ENCODE measurements at regions not wholly inside any gene's neighbourhood (a gene's known extent, or its start where the extent isn't known, plus 50 kb on each side); places are given as distances from the start of the nearest gene placed in this dataset.
"Not testable (repeated sequence)": the region's sequence is repeated elsewhere in the genome, so short reads cannot be mapped to it uniquely, and the experiment has no call there.

DNA sequence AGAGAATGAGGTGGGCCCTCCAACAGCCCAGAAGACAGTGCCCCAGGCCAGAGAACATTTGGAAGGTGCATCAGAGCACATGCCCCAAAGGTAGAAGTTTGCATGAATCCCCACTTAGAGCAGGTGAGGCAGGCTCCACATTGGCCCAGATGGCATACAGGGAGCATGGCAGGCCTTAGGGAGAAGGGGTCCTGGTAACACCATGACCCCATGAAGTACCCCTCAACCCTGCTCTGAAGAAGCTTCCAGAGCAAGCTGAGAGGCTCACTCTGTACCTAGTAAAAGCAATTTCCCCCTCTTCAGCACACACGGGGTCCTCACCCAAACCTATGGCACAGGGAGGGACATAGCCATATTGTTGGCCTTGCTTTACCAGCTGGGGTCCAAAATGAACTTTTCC lies 162.6 kb downstream of the BUB3 start:
- no peak for DNase-seq (ENCODE audit: low spot score)

DNA sequence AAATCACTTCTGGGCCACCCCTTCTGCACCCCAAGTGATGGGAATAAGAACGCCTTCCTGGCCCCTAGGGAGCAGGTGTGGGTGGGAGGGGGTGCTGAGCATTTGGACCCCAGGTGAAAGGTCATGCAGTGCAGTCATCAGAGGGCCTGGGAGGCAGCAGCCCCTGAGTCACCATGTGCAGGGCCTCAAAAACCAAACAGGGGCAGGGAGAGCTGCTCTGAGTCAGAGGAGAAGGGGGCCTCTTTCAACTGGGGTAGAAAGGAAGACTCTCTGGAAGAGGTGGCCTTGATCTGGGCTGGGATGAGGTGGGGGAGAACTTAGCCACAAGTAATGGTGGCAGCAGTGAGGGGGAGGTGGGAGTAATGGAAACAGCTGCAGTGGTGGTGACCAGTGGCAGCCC lies 164.3 kb downstream of the BUB3 start:
- DNase-seq (ENCODE audit: low spot score), result no peak

DNA sequence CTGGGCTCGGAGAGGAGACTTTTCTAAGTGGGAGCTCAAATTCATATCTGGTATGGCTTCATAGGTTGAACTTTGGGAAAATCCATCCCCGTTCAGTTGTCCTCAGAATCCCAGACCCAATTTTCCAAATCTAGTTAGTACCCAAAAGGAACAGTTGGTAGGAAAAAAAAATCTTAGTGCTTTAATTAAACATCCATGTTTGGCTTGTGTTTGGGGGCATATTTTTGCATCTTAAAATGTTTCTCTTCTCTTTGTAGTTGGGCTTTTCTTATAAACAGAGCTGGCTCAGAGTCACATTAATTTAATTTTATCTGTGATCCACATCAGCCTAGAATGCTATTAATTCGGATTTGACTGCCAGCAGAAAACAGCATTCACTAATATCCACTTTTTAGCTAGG lies 165.9 kb downstream of the BUB3 start:
- no peak for DNase-seq (ENCODE audit: low spot score)

DNA sequence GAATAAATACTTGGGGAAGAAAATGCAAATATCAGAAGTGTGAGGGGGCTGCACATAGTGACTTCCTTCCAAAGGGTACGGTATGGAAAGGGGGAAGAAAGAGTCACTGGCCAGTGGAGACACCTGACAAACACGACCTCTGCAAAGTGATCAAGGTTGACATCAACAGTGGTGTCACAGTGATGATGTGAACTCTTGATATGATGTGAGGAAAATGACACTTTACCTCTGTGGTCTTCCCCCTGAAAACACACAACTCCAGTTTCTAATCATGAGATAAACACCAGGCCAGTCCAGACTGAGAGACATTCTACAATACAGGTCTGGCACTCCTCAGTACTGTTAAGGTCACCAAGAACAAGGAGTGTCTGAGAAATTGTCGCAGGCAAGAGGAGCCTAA lies 169.7 kb downstream of the BUB3 start:
- no peak for DNase-seq (ENCODE audit: low spot score)

DNA sequence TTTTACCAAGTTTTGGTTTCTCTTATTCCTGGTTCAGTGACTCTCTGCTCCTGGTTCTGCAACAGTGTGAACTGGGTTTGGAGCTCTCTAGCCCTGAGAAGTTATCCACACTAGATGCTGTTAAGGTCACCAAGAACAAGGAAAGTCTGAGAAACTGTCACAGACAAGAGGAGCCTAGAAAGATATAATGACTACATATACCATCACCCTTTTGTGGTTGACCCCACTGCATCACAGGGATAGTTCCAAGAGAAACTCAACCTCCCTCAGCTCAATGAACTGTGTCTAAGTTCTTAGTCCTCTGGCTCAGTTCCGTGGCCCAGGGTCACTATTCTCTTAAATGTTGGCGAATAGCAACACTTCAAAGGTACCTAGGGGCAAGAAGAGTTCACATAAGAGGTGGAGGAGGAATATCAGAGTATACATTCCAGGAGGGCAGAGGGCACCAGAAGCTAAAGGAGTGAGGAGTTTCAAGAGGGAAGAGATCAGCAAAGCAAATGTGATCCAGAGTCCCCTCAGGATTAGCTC lies 171.5 kb downstream of the BUB3 start:
- DNase-seq (ENCODE audit: low spot score), result no peak

DNA sequence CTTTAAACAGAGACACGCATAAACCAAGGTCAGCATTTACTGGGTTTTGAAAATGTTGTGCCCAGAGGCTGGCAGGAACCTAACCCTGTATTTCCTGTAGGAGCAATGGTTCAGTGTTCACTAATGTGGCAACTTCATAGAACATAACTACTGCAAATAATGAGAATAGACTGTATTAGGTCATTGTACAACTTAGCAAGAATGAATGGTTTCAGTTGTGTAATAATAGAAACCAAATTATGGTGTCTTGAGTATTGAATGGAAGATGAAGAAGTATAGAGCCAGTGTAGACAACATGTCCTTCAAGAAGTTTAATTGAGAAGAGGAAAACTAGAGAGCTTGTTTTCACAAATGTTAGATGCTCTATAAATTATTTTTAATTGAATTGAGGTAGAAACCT lies 172.5 kb downstream of the BUB3 start:
- no peak for DNase-seq (ENCODE audit: low spot score)

DNA sequence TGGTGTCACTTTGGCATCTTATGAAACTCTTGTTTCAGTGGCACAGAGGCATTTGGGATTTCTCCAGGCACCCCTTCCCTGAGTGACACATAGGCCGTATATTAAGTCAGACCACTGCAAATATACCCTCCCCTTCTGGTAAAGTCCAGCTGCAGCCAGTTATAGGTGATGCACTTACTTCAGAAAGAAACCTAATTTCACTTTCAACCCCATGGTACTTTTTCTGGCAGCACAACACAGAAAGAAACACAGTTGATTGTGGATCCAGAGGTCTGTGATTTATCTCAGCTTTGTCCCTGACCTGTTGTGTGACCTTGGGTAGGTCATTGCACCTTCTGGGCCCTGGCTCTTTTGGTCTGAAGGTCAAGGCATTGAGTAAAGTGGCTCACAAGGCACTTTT lies 173.2 kb downstream of the BUB3 start:
- no peak for DNase-seq (ENCODE audit: low spot score)

DNA sequence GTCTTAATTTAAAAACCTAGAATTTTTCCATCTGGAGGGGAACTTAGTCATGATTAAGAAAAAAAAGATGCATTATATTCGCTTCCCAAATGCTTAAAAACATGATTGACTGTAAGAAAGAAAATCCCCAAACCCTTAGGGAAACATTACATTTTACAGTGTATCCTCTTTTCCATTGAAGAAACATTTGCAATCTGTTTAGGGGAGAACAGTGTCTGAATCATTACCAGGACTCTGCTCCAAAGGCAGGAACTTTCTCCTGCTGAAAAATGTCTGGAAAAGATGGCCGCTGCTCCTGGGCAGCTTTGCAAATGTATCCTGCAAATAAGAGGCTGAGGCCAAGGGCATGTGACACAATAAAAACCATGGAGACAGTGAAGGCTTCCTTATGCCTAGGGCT lies 173.7 kb downstream of the BUB3 start:
- no peak for DNase-seq (ENCODE audit: low spot score)

DNA sequence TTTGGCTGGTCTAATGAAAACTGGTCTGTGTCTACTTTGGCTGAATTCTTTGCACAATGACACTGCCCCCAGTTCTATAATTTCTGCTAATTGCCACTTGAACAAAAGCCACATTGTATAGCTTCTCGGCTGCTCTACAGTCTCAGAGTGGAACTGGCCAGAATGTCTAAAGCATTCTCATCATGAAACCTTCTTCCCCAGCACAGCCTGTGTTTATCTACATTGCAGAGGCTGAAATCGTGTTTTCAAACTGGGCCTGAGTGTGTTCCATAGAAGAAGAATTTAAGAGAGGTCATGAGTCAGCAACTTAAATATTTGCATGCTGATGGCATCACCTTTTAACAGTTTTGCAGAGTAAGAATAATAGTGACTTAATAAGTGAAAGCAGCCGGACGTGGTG lies 177.2 kb downstream of the BUB3 start:
- DNase-seq (ENCODE audit: low spot score), result no peak

DNA sequence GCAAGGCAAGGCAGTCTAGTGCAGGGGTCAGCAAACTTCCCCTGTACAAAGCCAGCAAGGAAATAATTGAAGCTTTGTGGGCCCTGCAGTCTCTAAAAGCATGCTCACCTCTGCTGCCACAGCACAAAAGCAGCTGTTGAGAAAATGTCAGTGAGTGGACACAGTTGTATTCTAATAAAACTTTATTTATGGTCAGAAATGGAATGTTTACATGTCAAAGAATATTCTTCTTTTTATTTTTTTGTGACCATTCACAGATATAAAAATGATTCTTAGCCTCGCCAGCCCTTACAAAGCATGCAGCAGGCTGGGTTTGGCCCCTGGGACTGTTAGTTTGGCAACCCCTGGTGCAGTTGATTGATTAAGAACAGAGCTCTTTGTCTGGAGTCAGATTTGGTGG lies 192.4 kb downstream of the BUB3 start:
- peak; percentile 13 for DNase-seq (ENCODE audit: low spot score)

DNA sequence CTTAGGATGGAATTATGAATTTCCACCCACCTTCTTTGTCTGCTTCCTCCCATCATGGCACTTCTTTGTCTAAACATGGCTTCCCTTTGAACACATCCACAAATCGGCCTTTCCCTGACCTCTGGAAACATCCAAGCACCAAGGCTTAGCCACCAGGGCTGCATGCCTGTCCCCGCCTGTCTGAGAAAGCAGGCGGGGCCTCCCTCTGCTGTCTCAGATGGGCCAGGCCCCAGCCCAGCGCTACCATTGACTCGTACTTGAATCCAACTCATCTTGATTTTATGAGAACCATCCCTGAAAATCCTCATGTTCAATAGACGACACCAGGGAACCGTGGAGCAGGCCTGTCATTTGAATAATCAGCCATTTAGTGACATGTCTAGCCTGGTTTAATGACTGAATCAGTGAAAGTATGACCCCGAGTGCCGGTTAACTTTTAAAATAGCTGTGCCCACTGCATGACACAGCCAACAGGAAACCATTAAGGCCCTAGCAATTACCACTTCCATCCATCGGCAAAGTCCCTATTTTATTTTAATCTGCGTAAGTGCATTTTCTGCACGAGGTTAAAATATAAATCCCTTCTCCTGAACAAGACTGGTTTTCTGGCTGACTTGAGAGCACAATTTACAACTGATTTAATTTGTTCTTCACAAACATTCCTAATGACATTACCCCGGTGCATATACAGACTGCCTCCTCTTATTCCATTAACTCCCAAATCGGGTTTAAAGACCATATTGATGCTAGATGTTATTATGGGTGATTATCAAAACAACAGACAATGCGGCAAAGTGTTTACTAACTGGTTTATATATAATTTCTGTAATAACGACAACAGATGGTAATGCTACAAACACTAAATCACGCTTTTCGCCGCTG lies 194.7 kb downstream of the BUB3 start:
- peak; percentile 93 for DNase-seq (ENCODE audit: low spot score)

DNA sequence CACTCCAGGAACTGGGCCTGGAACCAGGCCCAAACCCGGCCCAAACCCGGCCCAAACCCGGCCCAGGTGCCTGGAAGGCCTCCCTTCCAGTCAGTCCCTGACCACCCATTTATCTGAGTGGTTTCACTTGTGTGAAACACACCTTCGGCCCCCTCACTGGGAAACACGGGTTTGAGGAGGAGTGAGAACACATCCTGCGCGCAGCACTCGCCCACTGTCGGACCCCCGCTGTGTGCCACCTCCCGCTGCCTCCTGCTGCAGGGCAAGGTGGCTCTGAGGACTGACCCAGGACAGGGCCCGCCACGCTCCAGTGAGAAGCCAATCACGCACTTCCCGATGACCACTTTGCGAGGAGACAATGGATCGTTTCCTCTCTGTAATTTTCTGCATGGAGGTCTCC lies 197.5 kb downstream of the BUB3 start:
- no peak for DNase-seq (ENCODE audit: low spot score)

DNA sequence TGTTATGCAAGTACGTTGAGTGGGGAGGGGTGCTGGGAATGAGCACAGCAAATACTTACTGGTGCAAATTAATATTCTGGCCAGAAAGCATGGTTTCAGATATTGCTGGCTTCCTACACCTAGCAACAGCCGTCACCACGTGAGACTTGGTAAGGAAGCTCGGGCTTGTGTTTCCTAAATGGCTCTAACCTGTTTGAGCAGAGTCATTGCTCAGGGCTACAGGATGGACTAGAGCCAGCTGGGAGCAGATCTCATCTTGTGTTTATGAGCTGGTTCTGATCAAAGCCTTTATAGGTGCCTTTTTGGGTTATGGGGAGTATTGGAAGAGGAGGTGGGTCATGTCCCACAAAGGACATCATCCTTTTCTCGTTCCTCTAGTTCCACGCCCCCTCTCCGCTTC lies 200.3 kb downstream of the BUB3 start:
- DNase-seq (ENCODE audit: low spot score), result no peak

DNA sequence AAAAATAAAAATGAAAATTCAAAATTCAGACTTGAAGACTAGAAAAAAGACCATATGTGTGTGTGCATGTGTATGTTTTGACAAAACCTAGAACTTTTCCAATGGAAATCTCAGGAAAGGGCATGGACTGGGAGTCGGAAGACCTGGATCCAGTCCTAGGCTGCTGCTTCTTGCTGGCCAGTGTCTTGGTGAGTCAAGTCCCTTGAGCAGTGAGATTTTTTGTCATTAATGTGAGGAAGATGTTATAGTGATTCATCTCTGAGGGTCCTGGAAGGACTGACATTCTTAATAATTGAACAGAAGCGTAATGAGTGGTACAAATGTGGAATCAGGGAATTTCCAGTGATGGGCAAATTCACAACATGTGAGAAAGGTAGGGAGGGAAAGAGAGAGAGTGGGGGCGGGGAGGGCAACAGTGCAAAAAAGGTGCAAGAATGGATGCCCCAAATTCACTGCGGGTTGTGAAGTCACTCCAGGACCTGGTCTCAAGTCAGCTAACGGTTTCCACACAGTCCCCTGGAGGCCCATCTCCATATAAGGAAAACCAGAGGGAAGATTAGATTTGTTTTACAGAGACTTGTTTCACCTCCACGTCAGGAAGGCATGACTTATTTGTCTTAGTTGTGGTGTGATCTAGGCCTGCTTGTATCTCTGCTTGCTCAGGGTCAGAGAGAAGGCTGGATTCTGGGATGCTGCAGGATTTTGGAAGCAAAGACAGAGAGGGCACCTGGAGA lies 201.7 kb downstream of the BUB3 start:
- DNase-seq (ENCODE audit: low spot score), result peak; percentile 96

DNA sequence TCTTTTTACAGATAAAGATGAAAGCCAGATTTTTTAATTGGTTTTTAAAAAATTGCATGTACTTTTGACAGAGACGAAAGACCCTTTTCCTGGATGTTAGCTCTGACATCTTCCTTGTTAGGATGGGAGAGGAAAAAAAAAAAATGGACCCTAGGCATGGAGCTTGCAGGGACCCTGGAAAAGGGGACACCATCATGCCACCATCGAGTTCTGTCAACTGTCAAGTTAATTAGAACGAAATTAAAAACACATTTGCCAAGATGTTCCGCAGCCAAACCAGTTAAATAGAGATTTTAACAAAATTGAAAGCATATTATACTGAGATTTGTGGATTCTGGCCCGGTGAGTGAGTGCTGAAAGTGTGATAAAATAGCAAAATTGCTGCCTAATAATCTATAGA lies 202.6 kb downstream of the BUB3 start:
- peak; percentile 76 for DNase-seq (ENCODE audit: low spot score)

DNA sequence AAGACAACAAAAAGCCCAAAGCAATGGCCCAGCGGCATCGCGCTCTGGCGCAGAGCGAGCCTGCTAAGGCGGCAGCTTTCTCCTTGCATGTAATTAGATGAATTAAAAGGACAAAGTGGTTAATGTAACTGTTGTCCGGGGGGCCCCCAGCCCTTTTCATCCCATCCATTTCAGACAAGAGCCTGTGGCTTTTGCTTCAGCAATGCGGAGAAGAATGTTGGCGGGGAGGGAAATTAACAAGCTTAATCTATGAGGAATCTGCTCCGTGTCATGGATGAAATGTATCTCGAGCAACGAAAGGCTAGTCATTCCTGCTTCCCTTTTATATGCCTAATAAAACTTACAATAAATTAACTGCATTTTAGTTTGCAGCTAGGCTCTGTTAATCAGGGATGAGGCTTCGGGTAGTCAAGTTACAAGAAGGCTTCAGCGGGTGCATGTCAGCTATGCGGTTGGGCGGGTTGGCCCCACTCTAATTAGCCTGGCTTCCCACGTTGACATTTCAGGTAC lies 203.3 kb downstream of the BUB3 start:
- peak; percentile 75 for DNase-seq (ENCODE audit: low spot score)

DNA sequence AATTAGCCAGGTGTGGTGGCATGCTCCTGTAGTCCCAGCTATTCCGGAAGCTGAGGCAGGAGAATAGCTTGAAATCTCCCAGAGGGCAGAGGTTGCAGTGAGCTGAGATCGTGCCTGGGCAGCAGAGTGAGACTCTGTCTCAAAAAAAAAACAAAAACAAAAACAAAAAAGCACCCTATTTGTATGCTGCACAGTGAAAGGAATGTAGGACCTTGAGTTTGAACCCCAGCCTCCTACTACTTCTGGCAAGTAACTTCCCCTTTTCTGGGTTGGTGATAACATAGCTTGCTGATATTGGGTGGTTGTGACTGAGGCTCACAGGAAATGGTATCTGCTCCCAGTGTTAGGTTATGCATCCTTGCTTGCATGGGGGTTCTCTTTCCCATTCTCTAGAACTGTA lies 205.3 kb downstream of the BUB3 start:
- no peak for DNase-seq (ENCODE audit: low spot score)

DNA sequence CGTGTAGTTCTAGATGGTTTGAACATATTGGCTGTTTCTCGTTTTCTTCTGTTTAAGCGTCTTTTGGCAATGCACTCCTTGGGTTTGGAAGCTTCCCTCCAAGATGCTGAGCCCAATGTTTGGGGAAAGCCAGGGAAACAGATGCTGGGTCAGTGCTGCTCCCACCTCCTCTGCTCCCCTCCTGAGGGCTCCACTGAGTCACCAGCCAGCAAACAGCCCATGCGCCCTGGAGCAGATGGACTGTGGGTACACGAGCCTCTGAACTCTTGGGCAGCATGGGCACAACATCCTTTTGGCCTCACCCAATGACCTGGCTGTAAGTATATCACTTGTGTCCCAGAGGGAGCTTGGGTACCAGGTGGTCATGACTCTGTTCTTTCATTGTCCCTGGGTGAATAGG lies 207.6 kb downstream of the BUB3 start:
- no peak for DNase-seq (ENCODE audit: low spot score)

DNA sequence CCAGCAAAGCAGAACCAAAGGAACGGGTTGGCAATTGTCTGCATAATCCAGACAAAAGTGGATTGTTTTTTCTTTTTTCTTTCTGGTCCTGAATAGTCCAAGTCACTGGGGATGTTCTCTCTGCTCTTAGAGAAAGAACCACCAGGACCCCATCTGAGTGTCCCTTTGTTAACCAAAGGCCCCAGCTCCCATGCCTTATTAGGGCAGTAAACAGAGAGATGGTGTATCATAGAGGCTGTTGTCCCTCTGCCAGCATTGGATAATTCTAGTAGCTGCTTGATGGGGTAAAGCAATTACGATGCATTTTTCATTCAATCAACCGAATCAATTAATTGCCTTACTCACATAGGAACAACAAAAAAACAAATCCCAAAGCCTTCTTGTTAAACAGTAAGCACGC lies 213.0 kb downstream of the BUB3 start:
- DNase-seq (ENCODE audit: low spot score), result no peak

DNA sequence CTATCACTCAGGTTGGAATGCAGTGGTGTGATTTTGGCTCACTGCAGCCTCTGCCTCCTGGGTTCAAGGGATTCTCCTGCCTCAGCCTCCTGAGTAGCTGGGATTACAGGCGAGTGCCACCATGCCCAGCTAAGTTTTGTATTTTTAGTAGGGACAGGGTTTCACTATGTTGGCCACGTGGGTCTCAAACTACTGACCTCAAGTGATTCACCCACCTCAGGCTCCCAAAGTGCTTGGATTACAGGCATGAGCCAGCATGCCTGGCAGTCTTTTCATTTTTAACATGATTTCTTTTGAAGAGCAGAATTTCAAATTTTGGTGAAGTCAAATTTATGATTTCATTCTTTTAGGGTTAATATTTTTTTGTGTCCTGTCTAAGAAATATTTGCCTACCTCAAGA lies 217.4 kb downstream of the BUB3 start:
- not testable (repeated sequence) for DNase-seq (ENCODE audit: low spot score)

DNA sequence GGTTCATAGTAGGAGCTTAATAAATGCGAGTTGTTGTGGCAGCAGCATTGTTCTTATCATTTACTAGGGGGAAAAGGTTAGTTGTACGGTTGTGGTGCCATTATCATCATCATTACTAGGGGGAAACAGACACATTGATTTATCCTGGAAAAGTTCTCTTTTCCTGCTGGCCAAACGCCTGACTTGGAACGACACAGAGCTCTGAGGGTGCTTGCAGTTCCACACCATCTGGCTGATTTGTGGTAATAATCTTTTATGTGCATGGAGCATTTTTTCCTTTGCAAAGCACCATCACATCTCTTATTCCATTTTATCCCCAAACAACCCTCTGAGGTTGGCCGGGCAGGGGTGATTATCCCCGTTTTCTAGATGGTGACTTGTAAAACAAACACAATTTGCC lies 219.4 kb downstream of the BUB3 start:
- DNase-seq (ENCODE audit: low spot score), result no peak

DNA sequence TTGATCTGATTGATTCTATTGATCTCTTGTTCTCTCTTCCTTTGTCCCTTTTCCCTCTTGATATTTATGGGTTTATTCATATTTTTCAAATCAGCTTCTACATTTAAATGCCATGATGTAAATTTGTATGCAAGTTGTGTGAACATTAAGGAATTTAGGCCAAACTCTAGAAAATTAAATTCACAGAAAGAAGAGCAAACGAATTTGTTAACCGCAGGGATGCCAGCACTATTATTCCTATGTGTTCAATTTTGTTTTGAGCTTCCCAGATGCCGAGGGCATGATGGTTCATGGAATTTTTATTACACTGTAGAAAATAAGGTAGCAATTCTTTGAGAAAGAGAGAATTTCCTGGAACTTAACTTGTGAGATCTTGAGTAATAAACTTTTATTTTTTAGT lies 220.9 kb downstream of the BUB3 start:
- no peak for DNase-seq (ENCODE audit: low spot score)

DNA sequence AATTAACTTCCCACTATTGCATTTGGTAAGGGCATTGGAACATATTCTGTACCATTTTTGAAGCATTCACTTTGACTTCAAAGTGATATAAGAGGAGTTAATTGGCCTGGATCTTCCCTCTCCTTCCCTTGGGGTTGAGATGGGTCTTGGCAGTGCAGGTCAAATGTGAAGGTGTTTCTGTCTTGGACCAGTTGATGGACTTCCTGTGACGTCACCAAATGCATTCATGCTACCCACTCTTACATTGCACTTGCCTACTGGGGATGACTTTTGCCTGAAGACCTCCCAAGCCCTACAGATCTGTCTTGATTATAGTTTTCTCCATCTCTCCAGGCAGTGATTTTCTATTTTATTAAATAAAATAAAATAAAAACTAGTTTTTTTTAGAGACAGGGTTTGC lies 221.5 kb downstream of the BUB3 start:
- no peak for DNase-seq (ENCODE audit: low spot score)

All from SK-N-DZ (cell line).